ENCODE measurements at regions not wholly inside any gene's neighbourhood (a gene's known extent, or its start where the extent isn't known, plus 50 kb on each side); places are given as distances from the start of the nearest gene placed in this dataset.
"Not testable (repeated sequence)": the region's sequence is repeated elsewhere in the genome, so short reads cannot be mapped to it uniquely, and the experiment has no call there.

DNA sequence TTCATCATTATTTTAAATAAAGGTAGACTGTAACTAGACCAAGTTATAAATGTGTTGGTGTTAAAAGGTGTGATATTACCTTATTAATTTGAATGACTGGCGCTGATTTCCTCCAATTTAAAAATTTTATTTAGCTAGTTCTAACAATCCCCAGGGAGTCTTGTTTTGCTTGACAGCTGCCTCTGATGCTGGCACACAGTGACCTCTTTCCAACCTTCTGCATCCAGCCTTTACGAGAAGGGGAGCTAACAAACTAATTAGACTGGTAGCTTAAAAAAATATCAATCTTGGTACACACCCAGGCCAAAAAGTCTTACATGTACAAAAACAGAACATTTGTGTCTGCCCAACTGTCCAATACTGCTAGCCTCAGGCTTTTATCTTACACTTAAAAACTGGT, 51.8 kb upstream of the ENPEP start:
- no peak for DNase-seq
- Mint-ChIP-seq H3K36me3 (ENCODE audit: low read depth) (no peaks in the 10 kb centered on the region), H3K9me3 (no peaks in the 10 kb centered on the region), H3K4me3 (no peak overlapping the region), H3K4me1 (no peaks in the 10 kb centered on the region), H3K27me3 (peaks cover 12% of the 10 kb centered on the region), H3K27ac (no peak overlapping the region)
- ChIA-PET CTCF (interaction anchor here (0.9 kb wide), 1 partner anchor 12 kb away, joined by 3 read pairs; no protein-coding TSS in a partner anchor), POLR2A (no interaction called here)

DNA sequence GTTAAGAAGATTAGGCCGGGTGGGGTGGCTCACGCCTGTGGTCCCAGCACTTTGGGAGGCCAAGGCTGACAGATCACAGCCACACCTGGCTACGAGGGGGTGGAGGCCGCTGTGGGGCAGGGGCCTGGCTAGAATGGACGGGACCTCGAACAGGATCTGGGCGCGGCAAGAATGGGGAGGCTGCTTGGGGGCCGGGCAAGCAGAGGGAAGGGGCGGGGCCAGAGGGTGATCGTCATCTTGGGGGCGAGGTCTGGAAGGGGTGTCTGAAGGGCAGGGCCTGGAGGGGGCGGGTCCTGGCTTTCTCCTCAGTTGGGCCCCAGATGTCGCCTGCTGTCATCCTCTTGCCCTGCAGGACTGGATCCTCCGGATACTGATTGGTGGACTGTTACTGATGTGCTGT, 57.3 kb upstream of the ENPEP start:
- peaks cover 7% of the 10 kb centered on the region for H3K9me3 Mint-ChIP-seq
- H3K4me1 Mint-ChIP-seq = no peaks in the 10 kb centered on the region
- H3K27ac Mint-ChIP-seq = no peak overlapping the region
- H3K36me3 Mint-ChIP-seq (ENCODE audit: low read depth) = no peaks in the 10 kb centered on the region
- peaks cover 4% of the 10 kb centered on the region for H3K27me3 Mint-ChIP-seq
- no peak for DNase-seq
- CTCF ChIA-PET = no interaction called here
- no peak overlapping the region for H3K4me3 Mint-ChIP-seq
- POLR2A ChIA-PET = no interaction called here

DNA sequence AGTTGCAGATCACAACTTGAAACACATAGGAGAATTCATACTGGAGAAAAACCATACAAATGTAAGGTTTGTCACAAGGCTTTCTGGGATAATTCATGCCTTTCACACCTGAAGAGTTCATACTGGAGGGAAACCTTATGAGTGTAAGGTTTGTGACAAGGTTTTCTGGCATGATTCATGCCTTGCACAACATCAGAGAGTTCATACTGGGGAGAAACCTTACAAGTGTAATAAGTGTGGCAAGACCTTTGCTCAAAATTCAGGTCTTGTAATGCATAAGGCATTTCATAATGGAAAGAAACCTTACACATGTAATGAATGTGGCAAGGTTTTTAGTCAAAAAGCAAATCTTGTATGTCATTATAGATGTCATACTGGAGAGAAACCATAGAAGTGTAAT, 58.8 kb upstream of the ENPEP start:
- Mint-ChIP-seq H3K27me3 (peaks cover 2% of the 10 kb centered on the region), H3K4me3 (no peak overlapping the region), H3K4me1 (no peaks in the 10 kb centered on the region), H3K9me3 (peaks cover 7% of the 10 kb centered on the region), H3K36me3 (ENCODE audit: low read depth) (no peaks in the 10 kb centered on the region), H3K27ac (no peak overlapping the region)
- no peak for DNase-seq
- ChIA-PET CTCF (no interaction called here), POLR2A (no interaction called here)

DNA sequence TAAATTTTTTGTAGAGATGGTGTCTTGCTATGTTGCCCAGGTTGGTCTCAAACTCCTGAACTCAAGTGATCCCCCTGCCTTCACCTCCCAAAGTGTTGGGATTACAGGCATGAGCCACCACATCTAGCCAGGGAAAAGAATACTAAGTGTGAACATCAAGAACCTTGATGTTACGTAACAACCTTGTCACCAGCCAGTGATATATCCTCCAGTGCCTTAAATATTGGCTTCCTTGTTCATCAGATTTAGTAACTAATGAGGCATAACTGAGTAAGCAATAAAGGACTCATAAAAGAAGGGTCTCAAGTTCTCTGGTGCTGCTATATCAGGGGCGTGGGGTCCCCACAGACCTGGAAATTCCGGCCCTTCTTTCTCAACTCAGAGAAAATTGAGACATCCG, 60.5 kb upstream of the ENPEP start:
- POLR2A ChIA-PET = no interaction called here
- peaks cover 2% of the 10 kb centered on the region for H3K27me3 Mint-ChIP-seq
- H3K36me3 Mint-ChIP-seq (ENCODE audit: low read depth) = no peaks in the 10 kb centered on the region
- no peak overlapping the region for H3K4me3 Mint-ChIP-seq
- CTCF ChIA-PET = no interaction called here
- no peak overlapping the region for H3K27ac Mint-ChIP-seq
- DNase-seq = no peak
- no peaks in the 10 kb centered on the region for H3K4me1 Mint-ChIP-seq
- peaks cover 7% of the 10 kb centered on the region for H3K9me3 Mint-ChIP-seq

DNA sequence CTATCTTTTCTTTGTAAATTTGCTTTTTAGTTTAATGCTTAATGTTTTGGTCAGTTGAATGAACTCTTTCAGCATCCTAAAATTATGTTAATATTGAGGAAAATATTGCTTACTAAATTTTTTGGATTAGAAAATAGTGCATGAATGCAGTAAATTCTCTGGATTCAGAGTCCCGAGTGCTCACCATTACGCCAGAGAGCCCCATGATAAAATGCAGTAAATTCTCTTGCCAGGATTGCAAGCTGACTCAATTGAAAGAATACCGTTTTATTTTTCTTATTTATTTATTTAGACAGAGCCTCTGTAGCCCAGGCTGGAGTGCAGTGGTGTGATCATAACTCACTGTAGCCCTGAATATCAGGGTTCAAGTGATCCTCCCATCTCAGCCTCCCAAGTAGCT, 60.9 kb upstream of the ENPEP start:
- CTCF ChIA-PET = no interaction called here
- H3K36me3 Mint-ChIP-seq (ENCODE audit: low read depth) = no peaks in the 10 kb centered on the region
- peaks cover 2% of the 10 kb centered on the region for H3K27me3 Mint-ChIP-seq
- POLR2A ChIA-PET = no interaction called here
- no peak for DNase-seq
- no peak overlapping the region for H3K27ac Mint-ChIP-seq
- no peaks in the 10 kb centered on the region for H3K4me1 Mint-ChIP-seq
- no peak overlapping the region for H3K4me3 Mint-ChIP-seq
- peaks cover 7% of the 10 kb centered on the region for H3K9me3 Mint-ChIP-seq

DNA sequence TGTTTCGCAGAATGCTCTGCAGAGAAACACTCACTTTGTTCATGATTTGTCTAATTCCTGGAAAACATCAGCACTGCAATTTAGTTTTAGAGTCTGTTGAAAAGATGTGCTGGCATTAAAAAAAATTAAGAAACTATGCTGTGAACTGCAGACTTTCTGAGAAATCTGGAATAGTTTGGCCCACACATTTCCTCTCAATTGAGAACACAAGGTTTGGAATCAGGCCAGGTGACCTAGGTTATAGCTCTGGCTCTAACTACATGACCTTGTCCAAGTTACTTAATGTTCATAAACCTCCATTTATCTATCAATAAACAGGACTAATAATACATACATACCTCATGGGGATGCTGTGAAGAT, 61.4 kb upstream of the ENPEP start:
- Mint-ChIP-seq H3K4me3 (no peak overlapping the region), H3K9me3 (peaks cover 7% of the 10 kb centered on the region), H3K36me3 (ENCODE audit: low read depth) (no peaks in the 10 kb centered on the region), H3K27ac (no peak overlapping the region), H3K27me3 (peaks cover 2% of the 10 kb centered on the region), H3K4me1 (no peaks in the 10 kb centered on the region)
- POLR2A ChIA-PET = no interaction called here
- CTCF ChIA-PET = no interaction called here
- DNase-seq = no peak

DNA sequence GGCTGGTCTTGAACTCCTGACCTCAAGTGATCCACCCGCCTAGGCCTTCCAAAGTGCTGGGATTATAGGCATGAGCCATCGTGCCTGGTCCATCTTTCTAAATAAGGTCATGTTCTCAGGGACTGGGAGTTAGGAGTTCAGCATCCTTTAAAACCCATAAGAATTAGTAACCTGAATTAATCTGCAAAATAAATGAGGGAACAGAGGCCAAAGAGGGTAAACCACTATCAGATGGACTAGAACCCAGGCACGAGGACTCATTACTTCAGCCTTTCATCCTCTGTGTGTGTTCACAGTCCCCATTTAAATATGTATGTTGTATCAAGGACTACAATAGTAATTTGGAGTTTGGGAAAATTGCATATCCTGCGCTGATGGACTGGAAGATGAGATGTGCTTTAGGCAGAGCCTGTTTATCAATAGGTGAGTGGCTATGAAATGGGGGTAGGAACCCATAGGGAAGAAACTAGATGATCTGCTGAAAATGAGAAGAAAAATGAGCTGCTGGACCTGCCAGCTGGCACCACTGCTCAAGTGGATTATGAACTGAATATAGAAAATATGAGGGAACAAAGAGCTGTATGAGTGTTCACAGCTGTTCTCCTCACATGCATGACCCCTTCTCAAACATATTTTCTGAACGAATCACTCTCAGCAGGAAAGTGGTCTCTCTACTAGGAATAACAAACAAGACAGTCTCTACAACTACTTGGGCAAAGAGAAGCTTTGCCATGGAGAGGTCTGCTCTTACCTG, 62.0 kb upstream of the ENPEP start:
- H3K27ac Mint-ChIP-seq; H3K4me3 Mint-ChIP-seq; H3K4me1 Mint-ChIP-seq; H3K36me3 Mint-ChIP-seq (ENCODE audit: low read depth); POLR2A ChIA-PET; DNase-seq; H3K27me3 Mint-ChIP-seq; H3K9me3 Mint-ChIP-seq; CTCF ChIA-PET: not testable (repeated sequence)

DNA sequence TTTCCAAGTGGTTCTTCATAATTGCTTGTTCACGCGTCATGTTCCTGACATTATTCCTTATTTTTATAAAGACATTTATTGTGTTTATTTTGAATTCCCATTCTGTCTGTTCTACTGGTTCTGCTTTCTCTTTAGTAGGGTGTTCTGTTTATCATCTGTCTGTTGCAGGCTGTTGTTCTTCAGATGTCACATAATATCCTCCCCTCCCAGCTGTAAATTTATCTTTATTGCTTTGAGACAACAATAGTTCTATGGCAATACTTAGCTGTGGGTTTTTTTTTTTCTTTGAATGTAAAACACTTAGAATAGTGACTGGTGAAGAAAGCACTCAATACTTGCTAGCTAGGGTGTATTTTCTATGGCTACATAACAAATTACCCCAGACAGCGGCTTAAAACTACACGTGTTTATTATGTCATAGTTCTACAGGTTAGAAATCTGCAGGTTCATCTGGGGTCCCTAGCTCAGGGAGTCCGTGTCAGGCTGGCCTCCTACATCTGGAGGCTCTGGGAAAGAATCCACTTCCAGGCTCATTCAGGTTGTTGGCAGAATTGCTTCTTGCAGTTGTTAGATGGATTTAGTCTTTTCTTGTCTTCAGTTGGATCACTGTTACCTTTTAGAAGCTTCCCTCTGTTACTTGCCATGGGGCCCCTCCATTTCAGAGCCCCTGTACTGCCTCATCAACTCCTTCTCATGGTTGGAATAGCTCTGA, 63.4 kb upstream of the ENPEP start:
- Mint-ChIP-seq H3K4me3 (no peak overlapping the region), H3K9me3 (peaks cover 4% of the 10 kb centered on the region), H3K27me3 (peaks cover 2% of the 10 kb centered on the region), H3K36me3 (ENCODE audit: low read depth) (no peaks in the 10 kb centered on the region), H3K27ac (no peak overlapping the region), H3K4me1 (no peaks in the 10 kb centered on the region)
- POLR2A ChIA-PET = no interaction called here
- CTCF ChIA-PET = interaction anchor here (1.1 kb wide), 1 partner anchor 12 kb away, joined by 3 read pairs; no protein-coding TSS in a partner anchor
- DNase-seq = no peak

DNA sequence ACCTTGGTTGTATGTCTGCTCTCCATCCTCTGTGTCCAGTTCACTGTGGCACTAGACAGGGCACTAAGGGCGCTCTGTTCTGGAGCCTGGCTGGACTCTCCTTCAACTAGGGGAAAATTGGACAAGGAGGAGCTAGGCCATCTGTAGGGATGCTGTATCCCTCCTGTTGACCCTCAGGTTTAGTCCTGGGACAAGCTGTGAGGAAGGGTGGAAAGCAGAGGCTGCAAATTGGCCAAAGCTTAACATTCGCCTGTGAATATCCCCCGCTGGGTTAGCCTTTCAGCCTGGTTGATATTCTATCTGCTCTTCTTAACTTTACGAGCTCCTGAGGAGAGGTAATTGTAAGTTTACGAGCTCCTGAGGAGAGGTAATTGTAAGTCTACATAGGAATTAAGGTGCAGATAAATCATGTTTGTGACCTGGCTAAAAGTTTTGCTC, 64.4 kb upstream of the ENPEP start:
- Mint-ChIP-seq H3K4me1 (no peaks in the 10 kb centered on the region), H3K9me3 (peaks cover under 1% of the 10 kb centered on the region), H3K27me3 (peaks cover 2% of the 10 kb centered on the region), H3K4me3 (no peak overlapping the region), H3K36me3 (ENCODE audit: low read depth) (no peaks in the 10 kb centered on the region), H3K27ac (no peak overlapping the region)
- no peak for DNase-seq
- POLR2A ChIA-PET = no interaction called here
- CTCF ChIA-PET = interaction anchor here (1.1 kb wide), 1 partner anchor 13 kb away, joined by 3 read pairs; no protein-coding TSS in a partner anchor

DNA sequence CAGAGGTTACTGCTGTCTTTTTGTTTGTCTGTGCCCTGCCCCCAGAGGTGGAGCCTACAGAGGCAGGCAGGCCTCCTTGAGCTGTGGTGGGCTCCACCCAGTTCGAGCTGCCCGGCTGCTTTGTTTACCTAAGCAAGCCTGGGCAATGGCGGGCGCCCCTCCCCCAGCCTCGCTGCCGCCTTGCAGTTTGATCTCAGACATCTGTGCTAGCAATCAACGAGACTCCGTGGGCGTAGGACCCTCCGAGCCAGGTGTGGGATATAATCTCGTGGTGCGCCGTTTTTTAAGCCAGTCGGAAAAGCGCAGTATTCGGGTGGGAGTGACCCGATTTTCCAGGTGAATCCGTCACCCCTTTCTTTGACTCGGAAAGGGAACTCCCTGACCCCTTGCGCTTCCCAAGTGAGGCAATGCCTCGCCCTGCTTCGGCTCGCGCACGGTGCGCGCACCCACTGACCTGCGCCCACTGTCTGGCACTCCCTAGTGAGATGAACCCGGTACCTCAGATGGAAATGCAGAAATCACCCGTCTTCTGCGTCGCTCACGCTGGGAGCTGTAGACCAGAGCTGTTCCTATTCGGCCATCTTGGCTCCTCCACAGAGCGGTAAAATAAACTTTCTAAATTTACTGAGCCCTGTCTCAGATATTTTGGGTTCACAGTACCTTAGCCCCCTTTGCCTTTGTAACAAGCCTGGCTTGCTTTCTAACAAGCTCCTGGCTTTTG, 64.9 kb upstream of the ENPEP start:
- CTCF ChIA-PET; H3K9me3 Mint-ChIP-seq; DNase-seq; H3K27ac Mint-ChIP-seq; H3K4me3 Mint-ChIP-seq; H3K4me1 Mint-ChIP-seq; H3K27me3 Mint-ChIP-seq; H3K36me3 Mint-ChIP-seq (ENCODE audit: low read depth); POLR2A ChIA-PET: not testable (repeated sequence)

DNA sequence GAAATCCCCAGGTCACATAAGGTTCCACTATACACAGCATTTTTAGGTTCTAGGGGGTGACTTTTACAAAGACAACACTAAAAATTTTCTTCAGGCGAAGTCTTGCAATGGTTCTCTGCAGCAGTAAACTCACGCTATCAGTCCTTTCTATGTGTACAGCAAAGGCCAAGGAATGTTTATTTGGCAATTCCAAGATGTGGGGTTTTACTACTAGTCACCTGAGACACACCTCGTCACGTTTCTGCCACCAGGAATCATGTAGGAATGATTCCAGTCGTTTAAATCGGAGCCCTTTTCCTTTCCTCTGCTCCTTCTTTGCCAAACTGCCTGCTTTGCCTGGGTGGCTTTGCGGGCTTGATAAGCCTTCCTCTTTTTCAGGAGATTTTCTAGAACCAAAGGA, 75.9 kb upstream of the ENPEP start:
- Mint-ChIP-seq H3K27me3 (peaks cover 1% of the 10 kb centered on the region), H3K4me1 (no peaks in the 10 kb centered on the region), H3K27ac (no peak overlapping the region), H3K36me3 (ENCODE audit: low read depth) (no peaks in the 10 kb centered on the region), H3K9me3 (no peaks in the 10 kb centered on the region), H3K4me3 (no peak overlapping the region)
- ChIA-PET CTCF (no interaction called here), POLR2A (no interaction called here)
- DNase-seq = no peak

DNA sequence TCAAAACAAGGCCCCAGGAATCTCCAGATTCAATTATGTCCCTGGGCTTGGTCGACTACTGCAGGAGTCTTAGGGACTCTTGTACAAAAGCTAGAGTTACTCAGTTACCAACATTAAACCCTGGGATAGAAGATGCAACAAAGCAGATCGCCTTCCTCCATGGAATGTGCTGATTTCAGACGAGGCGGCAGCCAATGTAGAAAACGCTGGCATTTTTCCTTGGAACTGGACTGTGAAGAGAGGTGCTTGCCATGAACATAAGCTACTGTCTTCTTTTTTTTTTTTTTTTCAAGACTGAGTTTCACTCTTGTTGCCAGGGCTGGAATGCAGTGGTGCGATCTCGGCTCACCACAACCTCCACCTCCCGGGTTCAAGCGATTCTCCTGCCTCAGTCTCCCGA, 76.9 kb upstream of the ENPEP start:
- DNase-seq; H3K4me3 Mint-ChIP-seq; H3K36me3 Mint-ChIP-seq (ENCODE audit: low read depth); H3K27me3 Mint-ChIP-seq; POLR2A ChIA-PET; H3K27ac Mint-ChIP-seq; H3K9me3 Mint-ChIP-seq; H3K4me1 Mint-ChIP-seq: not testable (repeated sequence)
- CTCF ChIA-PET = interaction anchor here (0.5 kb wide), 1 partner anchor 1695 kb away, joined by 3 read pairs; no protein-coding TSS in a partner anchor

DNA sequence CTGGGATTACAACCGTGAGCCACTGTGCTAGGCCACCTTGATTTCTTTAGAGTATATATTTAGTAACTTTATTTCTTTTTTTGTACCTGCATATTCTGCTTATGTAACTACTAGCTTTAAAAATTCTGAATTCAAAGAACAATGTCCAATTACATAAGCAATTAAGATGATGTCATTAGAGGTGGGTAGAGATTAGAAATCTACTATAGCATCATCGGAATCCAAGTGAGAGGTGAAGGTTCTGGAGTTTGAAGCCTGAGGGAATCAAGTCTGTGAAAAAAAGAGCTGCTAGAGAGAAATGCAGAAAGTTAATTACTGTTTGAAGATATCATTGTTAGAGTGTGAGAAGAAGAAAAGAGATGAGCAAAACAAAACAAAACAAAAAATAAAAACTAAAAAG, 79.0 kb upstream of the ENPEP start:
- no peak for DNase-seq
- ChIA-PET CTCF (no interaction called here), POLR2A (no interaction called here)
- Mint-ChIP-seq H3K27ac (no peak overlapping the region), H3K27me3 (peaks cover 5% of the 10 kb centered on the region), H3K36me3 (ENCODE audit: low read depth) (no peaks in the 10 kb centered on the region), H3K9me3 (no peaks in the 10 kb centered on the region), H3K4me1 (no peaks in the 10 kb centered on the region), H3K4me3 (no peak overlapping the region)

Data from activated CD4-positive, alpha-beta T cell treated with anti-CD3 and anti-CD28 coated beads, Interleukin-2, amount 10 ng/mL, durations not matched to agents 7 days and 5 days (primary cell).